Transverse colon (tissue), 4 donors: ENCODE measurements at regions not wholly inside any gene's neighbourhood (a gene's known extent, or its start where the extent isn't known, plus 50 kb on each side); places are given as distances from the start of the nearest gene placed in this dataset.

Source experiments
- DNase-seq: peaks from one replicate; pipeline ENCODE4 v3.0.0-alpha.2; 2019
- H3K27ac ChIP-seq, 4 donors: fragments of 200-600 bp; sonication (generic); 2 replicates each; pipeline ENCODE4 v1.5.1; 2016 to 2018; ENCODE audit warnings: inconsistent platforms in 4 of 4
- H3K27me3 ChIP-seq: fragments of 200-600 bp; sonication (generic); 2 replicates; pipeline ENCODE4 v1.5.1; 2017; ENCODE audit warnings: inconsistent platforms
- H3K36me3 ChIP-seq, 4 donors: fragments of 200-600 bp; sonication (generic); 2 replicates each; pipeline ENCODE4 v1.5.1; 2017 to 2019; ENCODE audit warnings: inconsistent platforms in 4 of 4
- H3K4me1 ChIP-seq, 4 donors: fragments of 200-600 bp; sonication (generic); 2 replicates each; pipeline ENCODE4 v1.5.1; 2017 to 2020; ENCODE audit warnings: inconsistent platforms in 4 of 4
- H3K4me3 ChIP-seq, 4 donors: fragments of 200-600 bp; sonication (generic); 1 replicate in 1 of 4; 2 replicates in 3 of 4; pipeline versions ENCODE4 v1.5.1 to v1.6.1; 2017 to 2019; ENCODE audit warnings: inconsistent platforms in 4 of 4
- H3K9me3 ChIP-seq, 2 donors: fragments of 200-600 bp; sonication (generic); 2 replicates each; pipeline ENCODE4 v1.5.1; 2017 to 2019; ENCODE audit warnings: inconsistent platforms in 2 of 2
- CTCF ChIP-seq, 5 experiments: fragments of 200-600 bp in 3 of 5; fragments of 450-650 bp in 2 of 5; sonication (generic) in 3 of 5; IDR thresholded peaks; 1 replicate in 2 of 5; 2 replicates in 3 of 5; pipeline ENCODE4 v1.5.1; 2016 to 2017; ENCODE audit warnings: antibody characterized with exemption in 5 of 5, inconsistent platforms in 3 of 5, mild to moderate bottlenecking in 2 of 5, moderate library complexity in 1 of 5
- EP300 ChIP-seq: sonication (generic); formaldehyde crosslinking; IDR thresholded peaks from one replicate; pipeline ENCODE4 v1.6.1; 2017; ENCODE audit warnings: antibody characterized with exemption, low read depth
- POLR2A ChIP-seq: fragments of 450-650 bp; IDR thresholded peaks from one replicate; pipeline ENCODE4 v1.6.1; 2016; ENCODE audit warnings: antibody characterized with exemption, mild to moderate bottlenecking, moderate library complexity
- POLR2AphosphoS5 ChIP-seq, 3 donors: sonication (generic); formaldehyde crosslinking; IDR thresholded peaks; one replicate each; pipeline ENCODE4 v1.6.1; 2016; ENCODE audit warnings: antibody characterized with exemption in 3 of 3
- WGBS, 2 donors: methylation state at CpG; one replicate each; pipeline ENCODE4 v1.1.5; 2018; ENCODE audit warnings: low coverage in 1 of 2; 5-methylcytosine and 5-hydroxymethylcytosine counted together
- in situ Hi-C, 4 donors: fragments of 200-750 bp; cut with MboI; loops; one replicate each; pipeline versions ENCODE4 v1.15.0 to v1.15.1; 2017; ENCODE audit warnings: low sequenced_read_pairs in 3 of 4, low pct_ligation_motif_present in 1 of 4, low pct_unique_long_range_greater_than_20kb in 1 of 4
- intact Hi-C: fragments of 100-400 bp; cut with DNase I; formaldehyde crosslinking; loops from one replicate; pipeline ENCODE4 v1.15.1; 2023; ENCODE audit warnings: low total_unique reads

GRCh38 chr1:214106375-214106774 lies 118.6 kb downstream of the PROX1 start:
- WGBS, 2 donors: 86 to 88% methylated on average over 9 of the region's 9 CpGs
- intact Hi-C loops: no loop called here

DNA sequence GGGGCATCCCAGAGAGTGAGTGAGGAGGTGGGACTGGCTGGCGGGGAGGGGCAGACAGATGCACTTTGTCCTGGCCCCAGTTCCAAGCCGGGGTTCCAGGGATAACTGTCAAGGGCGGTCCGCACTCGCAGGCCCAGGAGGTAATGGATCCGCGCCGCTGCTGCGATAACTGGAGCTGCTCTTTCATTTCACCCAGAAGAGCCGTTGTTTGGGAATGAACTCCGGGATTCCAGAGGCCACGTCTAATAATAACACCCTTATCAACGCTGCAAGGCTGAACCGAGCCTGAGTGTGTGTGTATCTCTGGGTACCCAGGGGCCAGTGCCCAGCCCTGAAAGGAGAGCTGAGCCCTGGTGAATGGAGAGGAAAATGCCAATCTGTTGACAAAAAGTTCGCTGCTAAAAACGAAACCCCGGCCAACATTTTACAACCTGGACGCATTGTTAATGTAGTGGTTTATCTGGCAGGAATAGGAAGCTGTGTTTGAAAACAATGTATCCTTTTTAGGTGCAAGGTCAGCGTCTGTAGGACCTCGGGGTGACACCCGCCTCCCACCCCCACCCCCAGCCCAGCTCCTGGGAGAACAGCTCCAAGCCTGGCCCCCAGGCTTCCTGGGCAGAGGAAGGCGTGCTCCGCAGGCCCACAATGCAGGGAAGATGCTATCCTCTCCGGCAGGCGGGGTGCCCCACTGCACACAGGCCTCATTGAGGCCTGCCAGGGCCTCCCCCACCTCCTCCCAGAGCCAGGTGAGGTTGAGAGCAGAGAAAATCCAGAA lies 119.7 kb downstream of the PROX1 start:
- TF ChIP-seq POLR2AphosphoS5 (IDR thresholded peaks at IDR 0.05) (no peak), POLR2A (no peak), CTCF (IDR thresholded peaks at IDR 0.05) (no peak), EP300 (no peak)
- in situ Hi-C loops (loop anchor here (25.0 kb wide), 3 partner anchors 545 to 870 kb away; no protein-coding TSS in a partner anchor), intact Hi-C loops (no loop called here)
- no peak for DNase-seq
- Histone ChIP-seq H3K9me3 (no peaks in the 10 kb centered on the region), H3K4me3 (peak overlapping the region in 3 of 4 donors; percentile 25 to 45 (median 26)), H3K27ac (no peak overlapping the region), H3K4me1 (peaks cover 0 to 8% (median 2%) of the 10 kb centered on the region in 4 donors), H3K27me3 (no peaks in the 10 kb centered on the region), H3K36me3 (no peaks in the 10 kb centered on the region)
- WGBS, 2 donors: 32% methylated on average over 24 of the region's 25 CpGs; no CpG with 5 or more reads in 1 of the 2 donors

More at GRCh38 chr1:214106375-214106774, 118.6 kb downstream of the PROX1 start:
- DNase-seq: no peak
- Histone ChIP-seq H3K27me3 (no peaks in the 10 kb centered on the region), H3K9me3 (no peaks in the 10 kb centered on the region), H3K36me3 (no peaks in the 10 kb centered on the region), H3K27ac (no peak overlapping the region), H3K4me1 (peaks cover 0 to 8% (median 2%) of the 10 kb centered on the region in 4 donors), H3K4me3 (no peak overlapping the region)
- in situ Hi-C loops: loop anchor here (25.0 kb wide), 3 partner anchors 544 to 869 kb away; no protein-coding TSS in a partner anchor
- TF ChIP-seq POLR2A: no peak
- no peak for TF ChIP-seq EP300
- TF ChIP-seq CTCF (IDR thresholded peaks at IDR 0.05): no peak
- TF ChIP-seq POLR2AphosphoS5 (IDR thresholded peaks at IDR 0.05): no peak

- no peak overlapping the region for H3K27ac ChIP-seq
- TF ChIP-seq CTCF (IDR thresholded peaks at IDR 0.05) (no peak), POLR2AphosphoS5 (IDR thresholded peaks at IDR 0.05) (no peak), EP300 (no peak), POLR2A (no peak)
- no peak overlapping the region for H3K4me3 ChIP-seq
- no peaks in the 10 kb centered on the region for H3K36me3 ChIP-seq
- DNase-seq: no peak
- peaks cover 0 to 8% (median 2%) of the 10 kb centered on the region in 4 donors for H3K4me1 ChIP-seq
- in situ Hi-C loops (loop anchor here (25.0 kb wide), 3 partner anchors 546 to 871 kb away; no protein-coding TSS in a partner anchor), intact Hi-C loops (no loop called here)
- 88% methylated on average over 1 of the region's 1 CpG; no CpG with 5 or more reads in 1 of the 2 donors for WGBS, 2 donors
- no peaks in the 10 kb centered on the region for H3K9me3 ChIP-seq
- no peaks in the 10 kb centered on the region for H3K27me3 ChIP-seq
These were observed 120.3 kb downstream of the PROX1 start for GRCh38 chr1:214108097-214108446.

DNA sequence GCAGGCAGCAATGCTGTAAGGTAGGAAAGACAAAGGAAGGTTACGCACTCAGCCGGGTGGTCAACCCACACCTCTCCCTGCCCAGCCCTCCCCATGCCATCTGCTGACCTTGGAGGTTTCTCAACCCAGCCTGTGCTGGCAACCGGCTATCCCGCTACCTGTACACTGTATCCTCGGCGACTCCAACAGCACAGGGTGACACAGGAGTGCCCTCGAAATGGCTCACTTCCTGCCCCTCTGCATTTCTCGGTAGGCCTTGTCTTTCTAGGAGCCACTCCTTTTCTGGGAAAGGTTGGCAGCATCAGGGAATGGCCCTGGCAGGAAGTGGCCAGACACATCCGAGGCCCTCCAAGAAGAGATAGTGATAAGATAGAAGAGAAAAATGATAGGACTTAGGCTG lies 124.0 kb downstream of the PROX1 start:
- in situ Hi-C loops: loop anchor here (25.0 kb wide), 3 partner anchors 549 to 874 kb away; no protein-coding TSS in a partner anchor
- WGBS, 2 donors: 90 to 93% methylated on average over 2 to 9 of the region's 9 CpGs

More for the DNA sequence above, 124.0 kb downstream of the PROX1 start:
- intact Hi-C loops: no loop called here
- no peaks in the 10 kb centered on the region for H3K36me3 ChIP-seq
- H3K4me3 ChIP-seq: no peak overlapping the region
- H3K9me3 ChIP-seq: no peaks in the 10 kb centered on the region
- no peak for DNase-seq
- no peaks in the 10 kb centered on the region for H3K27me3 ChIP-seq
- peaks cover 0 to 8% (median 2%) of the 10 kb centered on the region in 4 donors for H3K4me1 ChIP-seq
- H3K27ac ChIP-seq: no peak overlapping the region
- no peak for TF ChIP-seq EP300
- no peak for TF ChIP-seq CTCF (IDR thresholded peaks at IDR 0.05)
- TF ChIP-seq POLR2A: no peak
- TF ChIP-seq POLR2AphosphoS5 (IDR thresholded peaks at IDR 0.05): no peak
